HCT116 (cell line): ENCODE measurements at regions not wholly inside any gene's neighbourhood (a gene's known extent, or its start where the extent isn't known, plus 50 kb on each side); places are given as distances from the start of the nearest gene placed in this dataset.

Experiments used
- ATAC-seq: fragments of 200-7000 bp; cut with Tn5 transposase; 2 replicates; pipeline ENCODE4 v1.9.1; 2020; ENCODE audit warnings: mild to moderate bottlenecking, moderate library complexity
- BruUV-seq: library from RNA; stranded (reverse); fragments of 400-500 nt; replicated peaks from 2 replicates; lab custom pipeline; 2021; lab: Mats Ljungman, UMichigan
- CTCF ChIA-PET: fragments of 300-600 bp; sonication (Branson Sonifier 250); formaldehyde crosslinking; loops from one replicate; lab custom pipeline; 2021; ENCODE audit warnings: antibody characterized with exemption; lab: Charles Lee
- POLR2A ChIA-PET: fragments of 300-600, 350-600 bp; sonication (Branson Sonifier 250); formaldehyde crosslinking; loops from one replicate; lab custom pipeline; 2021; ENCODE audit warnings: antibody characterized with exemption; lab: Charles Lee
- RAD21 ChIA-PET, 2 experiments: fragments of 300-600 bp; sonication (Branson Sonifier 250); formaldehyde crosslinking; loops; one replicate each; lab custom pipeline; 2023; ENCODE audit warnings: low total read pairs in 2 of 2; ENCODE audit not compliant: uncharacterized antibody in 2 of 2, unreplicated experiment in 2 of 2, low non-redundant PET in 1 of 2; lab: Charles Lee
- DNase-seq: peaks from one replicate; pipeline ENCODE4 v3.0.0-alpha.2; 2010; ENCODE audit warnings: low read depth, low spot score
- H2AFZ ChIP-seq: fragments of 200-600 bp; shearing (Covaris generic), sonication (generic); 2 replicates; pipeline ENCODE4 v1.6.1; 2017; ENCODE audit warnings: low read depth, mixed run types, mixed read lengths, antibody characterized with exemption, low read length; ENCODE audit not compliant: poor library complexity, severe bottlenecking
- H3K27ac ChIP-seq: 2 replicates; pipeline ENCODE4 v1.5.1; 2012; ENCODE audit warnings: low read depth, low read length
- H3K27me3 ChIP-seq: fragments of 200-600 bp; sonication (generic); 2 replicates; pipeline ENCODE4 v1.6.1; 2016; ENCODE audit warnings: mixed run types, low read length, mixed read lengths; ENCODE audit not compliant: insufficient read depth
- H3K36me3 ChIP-seq, 2 experiments: fragments of 200-500 bp in 1 of 2; fragments of 200-600 bp in 1 of 2; sonication (Bioruptor generic) in 1 of 2; sonication (generic) in 1 of 2; 2 replicates each; pipeline versions ENCODE4 v1.5.1 to v1.6.1; 2014 to 2016; ENCODE audit warnings: low read length in 2 of 2, inconsistent platforms in 1 of 2, mixed read lengths in 1 of 2, mixed run types in 1 of 2; ENCODE audit not compliant: insufficient read depth in 2 of 2, control insufficient read depth in 1 of 2
- H3K4me1 ChIP-seq, 2 experiments: fragments of 200-600 bp in 1 of 2; sonication (generic) in 1 of 2; 2 replicates each; pipeline versions ENCODE4 v1.5.1 to v1.6.1; 2012 to 2017; ENCODE audit warnings: low read length in 2 of 2, inconsistent platforms in 1 of 2, mild to moderate bottlenecking in 1 of 2, mixed read lengths in 1 of 2, mixed run types in 1 of 2, moderate library complexity in 1 of 2; ENCODE audit not compliant: insufficient read depth in 2 of 2, control insufficient read depth in 1 of 2
- H3K4me2 ChIP-seq: fragments of 200-600 bp; sonication (generic); 2 replicates; pipeline ENCODE4 v1.6.1; 2017; ENCODE audit warnings: mixed run types, low read length, mixed read lengths
- H3K4me3 ChIP-seq, 2 experiments: fragments of 200-600 bp in 1 of 2; sonication (generic) in 1 of 2; replicated peaks in 1 of 2; 2 replicates each; pipeline ENCODE4 v1.5.1; 2011 to 2016; ENCODE audit warnings: low read length in 2 of 2, control low read depth in 1 of 2, low read depth in 1 of 2, mild to moderate bottlenecking in 1 of 2, mixed read lengths in 1 of 2, mixed run types in 1 of 2
- H3K79me2 ChIP-seq: fragments of 200-600 bp; sonication (generic); 2 replicates; pipeline ENCODE4 v1.6.1; 2017; ENCODE audit warnings: mild to moderate bottlenecking, mixed run types, low read length, moderate library complexity, mixed read lengths; ENCODE audit not compliant: insufficient read depth
- H3K9ac ChIP-seq: fragments of 200-600 bp; sonication (generic); 2 replicates; pipeline ENCODE4 v1.6.1; 2016; ENCODE audit warnings: low read length, mixed read lengths
- H3K9me2 ChIP-seq: fragments of 200-600 bp; sonication (generic), shearing (Covaris generic); 2 replicates; pipeline ENCODE4 v1.6.1; 2017; ENCODE audit warnings: mixed run types, mild to moderate bottlenecking, moderate library complexity; ENCODE audit not compliant: insufficient read depth
- H3K9me3 ChIP-seq, 2 experiments: fragments of 200-500 bp in 1 of 2; fragments of 200-600 bp in 1 of 2; sonication (Bioruptor generic) in 1 of 2; sonication (generic) in 1 of 2; 2 replicates each; pipeline ENCODE4 v1.6.1; 2014 to 2017; ENCODE audit warnings: low read length in 2 of 2, mixed read lengths in 2 of 2, inconsistent platforms in 1 of 2, low read depth in 1 of 2, mild to moderate bottlenecking in 1 of 2, mixed run types in 1 of 2, moderate library complexity in 1 of 2; ENCODE audit not compliant: control insufficient read depth in 1 of 2, insufficient read depth in 1 of 2
- H4K20me1 ChIP-seq: fragments of 200-600 bp; sonication (generic), shearing (Covaris generic); 2 replicates; pipeline ENCODE4 v1.6.1; 2017; ENCODE audit warnings: mixed run types, mild to moderate bottlenecking, moderate library complexity; ENCODE audit not compliant: insufficient read depth
- EZH2 ChIP-seq: fragments of 200-600 bp; sonication (generic); IDR thresholded peaks from 2 replicates; pipeline ENCODE4 v1.6.1; 2017; ENCODE audit warnings: antibody characterized with exemption, mixed run types
- EZH2phosphoT487 ChIP-seq: fragments of 200-600 bp; IDR thresholded peaks from 2 replicates; pipeline ENCODE4 v1.6.1; 2018; ENCODE audit warnings: antibody characterized with exemption, borderline replicate concordance
- FOSL1 ChIP-seq: IDR thresholded peaks from 2 replicates; pipeline ENCODE4 v1.6.1; 2012; ENCODE audit warnings: low read depth
- SIN3A ChIP-seq: IDR thresholded peaks from 2 replicates; pipeline ENCODE4 v1.6.1; 2012; ENCODE audit warnings: low read depth
- intact Hi-C: fragments of 100-400 bp; cut with micrococcal nuclease; formaldehyde crosslinking; loops from 2 replicates; pipeline ENCODE4 v1.10.0; 2022
- TF ChIP-seq, protein P1 (sequence below), 3 experiments: fragments of 200-600 bp in 1 of 3; sonication (generic) in 1 of 3; IDR thresholded peaks in 2 of 3; conservative IDR thresholded peaks in 1 of 3; 2 replicates each; pipeline ENCODE4 v1.5.1; 2012 to 2017; ENCODE audit warnings: low read depth in 2 of 3, low read length in 2 of 3, antibody characterized with exemption in 1 of 3, borderline replicate concordance in 1 of 3, control low read depth in 1 of 3, mild to moderate bottlenecking in 1 of 3, mixed read lengths in 1 of 3, mixed run types in 1 of 3, moderate library complexity in 1 of 3; ENCODE audit not compliant: insufficient read depth in 1 of 3
- TF ChIP-seq, protein P2 (sequence below): IDR thresholded peaks from 2 replicates; pipeline ENCODE4 v1.6.1; 2012
- TF ChIP-seq, protein P3 (sequence below): IDR thresholded peaks from 2 replicates; pipeline ENCODE4 v1.6.1; 2012; ENCODE audit warnings: low read depth

DNA sequence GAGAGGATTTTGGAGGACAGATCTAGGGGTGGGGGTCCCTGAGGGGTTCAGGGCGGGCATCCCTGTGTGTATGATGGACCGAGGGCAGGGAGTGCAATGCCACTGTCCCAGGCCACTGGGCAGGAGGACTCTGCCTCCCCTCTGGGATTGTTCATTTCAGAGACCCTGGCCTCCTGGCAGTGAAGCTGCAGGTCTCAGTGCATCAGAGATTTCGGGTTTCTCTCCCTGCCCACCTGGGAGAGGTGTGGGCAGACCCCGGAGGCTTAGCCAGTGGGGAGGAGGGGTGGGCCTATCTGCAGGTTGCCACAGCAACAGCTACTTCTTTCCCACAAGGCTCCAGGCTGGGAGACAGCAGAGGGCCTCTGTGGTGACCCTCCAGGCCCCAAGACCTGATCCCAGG is 80.1 kb upstream of the LRPAP1 start:
- H3K79me2 ChIP-seq = no peaks in the 10 kb centered on the region
- no peak overlapping the region for H3K4me2 ChIP-seq
- BruUV-seq = no TSS peak
- intact Hi-C loops = no loop called here
- POLR2A ChIA-PET = no interaction called here
- no peak overlapping the region for H3K9ac ChIP-seq
- H3K36me3 ChIP-seq = no peaks in the 10 kb centered on the region
- H4K20me1 ChIP-seq = no peaks in the 10 kb centered on the region
- H3K27me3 ChIP-seq = no peaks in the 10 kb centered on the region
- DNase-seq (no peak), ATAC-seq (no peak)
- CTCF ChIA-PET = no interaction called here
- no peak overlapping the region for H3K4me3 ChIP-seq
- RAD21 ChIA-PET = no interaction called here
- no peak for TF ChIP-seq EZH2
- TF ChIP-seq, protein P1, sequence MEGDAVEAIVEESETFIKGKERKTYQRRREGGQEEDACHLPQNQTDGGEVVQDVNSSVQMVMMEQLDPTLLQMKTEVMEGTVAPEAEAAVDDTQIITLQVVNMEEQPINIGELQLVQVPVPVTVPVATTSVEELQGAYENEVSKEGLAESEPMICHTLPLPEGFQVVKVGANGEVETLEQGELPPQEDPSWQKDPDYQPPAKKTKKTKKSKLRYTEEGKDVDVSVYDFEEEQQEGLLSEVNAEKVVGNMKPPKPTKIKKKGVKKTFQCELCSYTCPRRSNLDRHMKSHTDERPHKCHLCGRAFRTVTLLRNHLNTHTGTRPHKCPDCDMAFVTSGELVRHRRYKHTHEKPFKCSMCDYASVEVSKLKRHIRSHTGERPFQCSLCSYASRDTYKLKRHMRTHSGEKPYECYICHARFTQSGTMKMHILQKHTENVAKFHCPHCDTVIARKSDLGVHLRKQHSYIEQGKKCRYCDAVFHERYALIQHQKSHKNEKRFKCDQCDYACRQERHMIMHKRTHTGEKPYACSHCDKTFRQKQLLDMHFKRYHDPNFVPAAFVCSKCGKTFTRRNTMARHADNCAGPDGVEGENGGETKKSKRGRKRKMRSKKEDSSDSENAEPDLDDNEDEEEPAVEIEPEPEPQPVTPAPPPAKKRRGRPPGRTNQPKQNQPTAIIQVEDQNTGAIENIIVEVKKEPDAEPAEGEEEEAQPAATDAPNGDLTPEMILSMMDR (IDR thresholded peaks at IDR 0.05 in 2 of 3, conservative IDR thresholded peaks at IDR 0.05 in 1 of 3; ENCODE audit: borderline replicate concordance in 1 of 3, insufficient read depth in 1 of 3, low read depth in 2 of 3, low read length in 2 of 3) = no peak
- TF ChIP-seq, protein P2, sequence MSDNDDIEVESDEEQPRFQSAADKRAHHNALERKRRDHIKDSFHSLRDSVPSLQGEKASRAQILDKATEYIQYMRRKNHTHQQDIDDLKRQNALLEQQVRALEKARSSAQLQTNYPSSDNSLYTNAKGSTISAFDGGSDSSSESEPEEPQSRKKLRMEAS = no peak
- TF ChIP-seq, protein P3, sequence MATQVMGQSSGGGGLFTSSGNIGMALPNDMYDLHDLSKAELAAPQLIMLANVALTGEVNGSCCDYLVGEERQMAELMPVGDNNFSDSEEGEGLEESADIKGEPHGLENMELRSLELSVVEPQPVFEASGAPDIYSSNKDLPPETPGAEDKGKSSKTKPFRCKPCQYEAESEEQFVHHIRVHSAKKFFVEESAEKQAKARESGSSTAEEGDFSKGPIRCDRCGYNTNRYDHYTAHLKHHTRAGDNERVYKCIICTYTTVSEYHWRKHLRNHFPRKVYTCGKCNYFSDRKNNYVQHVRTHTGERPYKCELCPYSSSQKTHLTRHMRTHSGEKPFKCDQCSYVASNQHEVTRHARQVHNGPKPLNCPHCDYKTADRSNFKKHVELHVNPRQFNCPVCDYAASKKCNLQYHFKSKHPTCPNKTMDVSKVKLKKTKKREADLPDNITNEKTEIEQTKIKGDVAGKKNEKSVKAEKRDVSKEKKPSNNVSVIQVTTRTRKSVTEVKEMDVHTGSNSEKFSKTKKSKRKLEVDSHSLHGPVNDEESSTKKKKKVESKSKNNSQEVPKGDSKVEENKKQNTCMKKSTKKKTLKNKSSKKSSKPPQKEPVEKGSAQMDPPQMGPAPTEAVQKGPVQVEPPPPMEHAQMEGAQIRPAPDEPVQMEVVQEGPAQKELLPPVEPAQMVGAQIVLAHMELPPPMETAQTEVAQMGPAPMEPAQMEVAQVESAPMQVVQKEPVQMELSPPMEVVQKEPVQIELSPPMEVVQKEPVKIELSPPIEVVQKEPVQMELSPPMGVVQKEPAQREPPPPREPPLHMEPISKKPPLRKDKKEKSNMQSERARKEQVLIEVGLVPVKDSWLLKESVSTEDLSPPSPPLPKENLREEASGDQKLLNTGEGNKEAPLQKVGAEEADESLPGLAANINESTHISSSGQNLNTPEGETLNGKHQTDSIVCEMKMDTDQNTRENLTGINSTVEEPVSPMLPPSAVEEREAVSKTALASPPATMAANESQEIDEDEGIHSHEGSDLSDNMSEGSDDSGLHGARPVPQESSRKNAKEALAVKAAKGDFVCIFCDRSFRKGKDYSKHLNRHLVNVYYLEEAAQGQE = no peak
- TF ChIP-seq SIN3A = no peak
- TF ChIP-seq FOSL1 = no peak
- no peak for TF ChIP-seq EZH2phosphoT487
- H3K4me1 ChIP-seq = peaks cover 10 to 14% of the 10 kb centered on the region in 2 experiments
- H2AFZ ChIP-seq = no peak overlapping the region
- no peaks in the 10 kb centered on the region for H3K9me2 ChIP-seq
- no peak overlapping the region for H3K27ac ChIP-seq
- no peaks in the 10 kb centered on the region for H3K9me3 ChIP-seq
